ENCODE measurements at regions not wholly inside any gene's neighbourhood (a gene's known extent, or its start where the extent isn't known, plus 50 kb on each side); places are given as distances from the start of the nearest gene placed in this dataset.

- ChIA-PET RAD21 (ENCODE audit: low non-redundant PET in 1 of 2, low total read pairs in 2 of 2, uncharacterized antibody in 2 of 2, unreplicated experiment in 2 of 2) (no interaction called here), POLR2A (no interaction called here), CTCF (no interaction called here)
- Histone ChIP-seq H3K36me3 (ENCODE audit: control insufficient read depth in 1 of 2, insufficient read depth in 2 of 2, low read length in 2 of 2) (no peaks in the 10 kb centered on the region), H3K9ac (ENCODE audit: low read length) (no peak overlapping the region), H3K9me2 (ENCODE audit: insufficient read depth) (no peaks in the 10 kb centered on the region), H3K4me2 (ENCODE audit: low read length) (no peak overlapping the region), H3K9me3 (ENCODE audit: control insufficient read depth in 1 of 2, insufficient read depth in 1 of 2, low read depth in 1 of 2, low read length in 2 of 2) (peaks cover 4 to 8% of the 10 kb centered on the region in 2 experiments; a peak in 2 of 4 replicates), H4K20me1 (ENCODE audit: insufficient read depth) (no peaks in the 10 kb centered on the region), H2AFZ (ENCODE audit: low read depth, low read length, poor library complexity, severe bottlenecking) (no peak overlapping the region), H3K27ac (ENCODE audit: low read depth, low read length) (no peak overlapping the region), H3K4me1 (ENCODE audit: control insufficient read depth in 1 of 2, insufficient read depth in 2 of 2, low read length in 2 of 2) (no peaks in the 10 kb centered on the region), H3K27me3 (ENCODE audit: insufficient read depth, low read length) (no peaks in the 10 kb centered on the region), H3K4me3 (replicated peaks in 1 of 2; ENCODE audit: low read depth in 1 of 2, low read length in 2 of 2) (no peak overlapping the region), H3K79me2 (ENCODE audit: insufficient read depth, low read length) (no peaks in the 10 kb centered on the region)
- TF ChIP-seq YY1 (IDR thresholded peaks at IDR 0.05; ENCODE audit: extremely low read depth, insufficient replicate concordance, low read depth, low read length): no peak
- TF ChIP-seq SP1 (IDR thresholded peaks at IDR 0.05; ENCODE audit: low read depth): no peak
- TF ChIP-seq POLR2A (IDR thresholded peaks at IDR 0.05; ENCODE audit: borderline replicate concordance, extremely low read depth, insufficient read depth, insufficient read length): no peak
- no peak for TF ChIP-seq ZFX (IDR thresholded peaks at IDR 0.05)
- TF ChIP-seq CTCF (IDR thresholded peaks at IDR 0.05 in 2 of 3, conservative IDR thresholded peaks at IDR 0.05 in 1 of 3; ENCODE audit: borderline replicate concordance in 1 of 3, insufficient read depth in 1 of 3, low read depth in 2 of 3, low read length in 2 of 3): no peak
- no peak for TF ChIP-seq ELF1 (IDR thresholded peaks at IDR 0.05; ENCODE audit: borderline replicate concordance, low read depth)
- DNase-seq (ENCODE audit: low read depth, low spot score): no peak
- BruUV-seq (replicated peaks): no TSS peak
- no peak for ATAC-seq
- intact Hi-C loops (cut with micrococcal nuclease): no loop called here
These were observed 160.7 kb downstream of the BARX2 start for GRCh38 chr11:129536338-129536737.

- Histone ChIP-seq H3K4me3 (replicated peaks in 1 of 2; ENCODE audit: low read depth in 1 of 2, low read length in 2 of 2) (no peak overlapping the region), H3K36me3 (ENCODE audit: control insufficient read depth in 1 of 2, insufficient read depth in 2 of 2, low read length in 2 of 2) (no peaks in the 10 kb centered on the region), H3K79me2 (ENCODE audit: insufficient read depth, low read length) (no peaks in the 10 kb centered on the region), H3K4me2 (ENCODE audit: low read length) (no peak overlapping the region), H3K9me2 (ENCODE audit: insufficient read depth) (no peaks in the 10 kb centered on the region), H4K20me1 (ENCODE audit: insufficient read depth) (no peaks in the 10 kb centered on the region), H2AFZ (ENCODE audit: low read depth, low read length, poor library complexity, severe bottlenecking) (no peak overlapping the region), H3K4me1 (ENCODE audit: control insufficient read depth in 1 of 2, insufficient read depth in 2 of 2, low read length in 2 of 2) (no peaks in the 10 kb centered on the region), H3K27me3 (ENCODE audit: insufficient read depth, low read length) (no peaks in the 10 kb centered on the region), H3K9ac (ENCODE audit: low read length) (no peak overlapping the region), H3K27ac (ENCODE audit: low read depth, low read length) (no peak overlapping the region), H3K9me3 (ENCODE audit: control insufficient read depth in 1 of 2, insufficient read depth in 1 of 2, low read depth in 1 of 2, low read length in 2 of 2) (peaks cover 4 to 8% of the 10 kb centered on the region in 2 experiments; a peak in 2 of 4 replicates)
- ChIA-PET POLR2A (no interaction called here), RAD21 (ENCODE audit: low non-redundant PET in 1 of 2, low total read pairs in 2 of 2, uncharacterized antibody in 2 of 2, unreplicated experiment in 2 of 2) (no interaction called here), CTCF (no interaction called here)
- no peak for TF ChIP-seq EZH2phosphoT487 (IDR thresholded peaks at IDR 0.05; ENCODE audit: borderline replicate concordance)
- no peak for TF ChIP-seq RAD21 (IDR thresholded peaks at IDR 0.05; ENCODE audit: low read depth)
- TF ChIP-seq ZFX (IDR thresholded peaks at IDR 0.05): no peak
- TF ChIP-seq SP1 (IDR thresholded peaks at IDR 0.05; ENCODE audit: low read depth): no peak
- no peak for TF ChIP-seq POLR2A (IDR thresholded peaks at IDR 0.05; ENCODE audit: borderline replicate concordance, extremely low read depth, insufficient read depth, insufficient read length)
- no peak for TF ChIP-seq TCF7L2 (IDR thresholded peaks at IDR 0.05; ENCODE audit: borderline replicate concordance, extremely low read depth, insufficient read depth, insufficient read length)
- no peak for TF ChIP-seq ATF3 (IDR thresholded peaks at IDR 0.05)
- TF ChIP-seq, protein P1, sequence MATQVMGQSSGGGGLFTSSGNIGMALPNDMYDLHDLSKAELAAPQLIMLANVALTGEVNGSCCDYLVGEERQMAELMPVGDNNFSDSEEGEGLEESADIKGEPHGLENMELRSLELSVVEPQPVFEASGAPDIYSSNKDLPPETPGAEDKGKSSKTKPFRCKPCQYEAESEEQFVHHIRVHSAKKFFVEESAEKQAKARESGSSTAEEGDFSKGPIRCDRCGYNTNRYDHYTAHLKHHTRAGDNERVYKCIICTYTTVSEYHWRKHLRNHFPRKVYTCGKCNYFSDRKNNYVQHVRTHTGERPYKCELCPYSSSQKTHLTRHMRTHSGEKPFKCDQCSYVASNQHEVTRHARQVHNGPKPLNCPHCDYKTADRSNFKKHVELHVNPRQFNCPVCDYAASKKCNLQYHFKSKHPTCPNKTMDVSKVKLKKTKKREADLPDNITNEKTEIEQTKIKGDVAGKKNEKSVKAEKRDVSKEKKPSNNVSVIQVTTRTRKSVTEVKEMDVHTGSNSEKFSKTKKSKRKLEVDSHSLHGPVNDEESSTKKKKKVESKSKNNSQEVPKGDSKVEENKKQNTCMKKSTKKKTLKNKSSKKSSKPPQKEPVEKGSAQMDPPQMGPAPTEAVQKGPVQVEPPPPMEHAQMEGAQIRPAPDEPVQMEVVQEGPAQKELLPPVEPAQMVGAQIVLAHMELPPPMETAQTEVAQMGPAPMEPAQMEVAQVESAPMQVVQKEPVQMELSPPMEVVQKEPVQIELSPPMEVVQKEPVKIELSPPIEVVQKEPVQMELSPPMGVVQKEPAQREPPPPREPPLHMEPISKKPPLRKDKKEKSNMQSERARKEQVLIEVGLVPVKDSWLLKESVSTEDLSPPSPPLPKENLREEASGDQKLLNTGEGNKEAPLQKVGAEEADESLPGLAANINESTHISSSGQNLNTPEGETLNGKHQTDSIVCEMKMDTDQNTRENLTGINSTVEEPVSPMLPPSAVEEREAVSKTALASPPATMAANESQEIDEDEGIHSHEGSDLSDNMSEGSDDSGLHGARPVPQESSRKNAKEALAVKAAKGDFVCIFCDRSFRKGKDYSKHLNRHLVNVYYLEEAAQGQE (IDR thresholded peaks at IDR 0.05; ENCODE audit: low read depth): no peak
- no peak for TF ChIP-seq EGR1 (IDR thresholded peaks at IDR 0.05; ENCODE audit: low read depth)
- TF ChIP-seq FOSL1 (IDR thresholded peaks at IDR 0.05; ENCODE audit: low read depth): no peak
- no peak for TF ChIP-seq YY1 (IDR thresholded peaks at IDR 0.05; ENCODE audit: extremely low read depth, insufficient replicate concordance, low read depth, low read length)
- TF ChIP-seq CEBPB (IDR thresholded peaks at IDR 0.05; ENCODE audit: low read depth): no peak
- no peak for TF ChIP-seq JUND (IDR thresholded peaks at IDR 0.05)
- BruUV-seq (replicated peaks): no TSS peak
- ATAC-seq (no peak), DNase-seq (ENCODE audit: low read depth, low spot score) (no peak)
- intact Hi-C loops (cut with micrococcal nuclease): no loop called here
These were observed 162.7 kb downstream of the BARX2 start for GRCh38 chr11:129538323-129538722.

All from HCT116 (cell line).